Gastroesophageal sphincter (tissue), 4 donors: ENCODE measurements at regions not wholly inside any gene's neighbourhood (a gene's known extent, or its start where the extent isn't known, plus 50 kb on each side); places are given as distances from the start of the nearest gene placed in this dataset.

Experiments
- ATAC-seq: fragments of 150-250 bp; one replicate; pipeline ENCODE4 v1.9.1; 2016; ENCODE audit warnings: mild to moderate bottlenecking, moderate library complexity
- H3K27ac ChIP-seq, 4 donors: fragments of 200-600 bp; sonication (generic) in 3 of 4; 1 replicate in 3 of 4; 2 replicates in 1 of 4; pipeline ENCODE4 v1.5.1; 2016 to 2019
- H3K27me3 ChIP-seq: fragments of 200-600 bp; sonication (generic); one replicate; pipeline ENCODE4 v1.5.1; 2019
- H3K36me3 ChIP-seq, 2 donors: fragments of 200-600 bp; sonication (generic); one replicate each; pipeline ENCODE4 v1.5.1; 2019; ENCODE audit warnings: control low read depth in 1 of 2
- H3K4me1 ChIP-seq, 3 donors: fragments of 200-600 bp; sonication (generic); 1 replicate in 2 of 3; 2 replicates in 1 of 3; pipeline ENCODE4 v1.5.1; 2016 to 2019; ENCODE audit warnings: control low read depth in 2 of 3
- H3K4me3 ChIP-seq, 2 donors: fragments of 200-600 bp; sonication (generic); one replicate each; pipeline ENCODE4 v1.5.1; 2019; ENCODE audit warnings: mild to moderate bottlenecking in 1 of 2, moderate library complexity in 1 of 2
- H3K9me3 ChIP-seq, 3 donors: fragments of 200-600 bp; sonication (generic); one replicate each; pipeline ENCODE4 v1.5.1; 2017 to 2019; ENCODE audit warnings: control low read depth in 2 of 3
- EP300 ChIP-seq: sonication (generic); formaldehyde crosslinking; IDR thresholded peaks from one replicate; pipeline ENCODE4 v1.6.1; 2017; ENCODE audit warnings: antibody characterized with exemption, mild to moderate bottlenecking
- POLR2A ChIP-seq, 2 donors: fragments of 450-650 bp; IDR thresholded peaks; one replicate each; pipeline ENCODE4 v1.6.1; 2017; ENCODE audit warnings: antibody characterized with exemption in 2 of 2, mild to moderate bottlenecking in 2 of 2, moderate library complexity in 1 of 2
- POLR2AphosphoS5 ChIP-seq: sonication (generic); formaldehyde crosslinking; IDR thresholded peaks from one replicate; pipeline ENCODE4 v1.6.1; 2017; ENCODE audit warnings: antibody characterized with exemption
- WGBS, 2 donors: methylation state at CpG; one replicate each; pipeline ENCODE4 v1.1.5; 2018; ENCODE audit warnings: low coverage in 1 of 2; 5-methylcytosine and 5-hydroxymethylcytosine counted together
- TF ChIP-seq, protein P1 (sequence below), 4 experiments: fragments of 200-600 bp in 2 of 4; fragments of 450-650 bp in 2 of 4; sonication (generic) in 1 of 4; IDR thresholded peaks; one replicate each; pipeline ENCODE4 v1.5.1; 2017 to 2019; ENCODE audit warnings: antibody characterized with exemption in 4 of 4, mild to moderate bottlenecking in 2 of 4, moderate library complexity in 2 of 4

DNA sequence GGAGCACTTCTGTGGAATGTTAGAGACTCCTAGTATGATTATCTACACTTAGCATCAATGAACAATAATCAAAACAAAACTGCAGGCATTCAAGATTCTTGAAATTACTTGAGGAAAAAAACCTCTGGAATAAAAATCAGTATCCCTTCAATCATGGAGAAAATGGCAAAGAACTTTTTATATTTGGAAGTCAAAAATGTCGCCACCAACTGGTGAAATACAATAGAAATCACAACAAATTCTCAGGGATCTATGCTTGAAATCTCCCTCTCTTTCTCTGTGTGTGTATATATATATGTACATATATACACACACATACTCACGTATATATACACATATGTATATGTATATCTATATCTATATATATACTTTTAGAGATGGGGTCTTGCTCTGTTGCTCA is 378.9 kb upstream of the ALCAM start:
- H3K4me1 ChIP-seq, result no peaks in the 10 kb centered on the region
- no peak for ATAC-seq
- no peaks in the 10 kb centered on the region for H3K36me3 ChIP-seq
- H3K4me3 ChIP-seq, result no peak overlapping the region
- no peaks in the 10 kb centered on the region for H3K9me3 ChIP-seq
- TF ChIP-seq POLR2AphosphoS5, result no peak
- no peak for TF ChIP-seq EP300
- TF ChIP-seq, protein P1, sequence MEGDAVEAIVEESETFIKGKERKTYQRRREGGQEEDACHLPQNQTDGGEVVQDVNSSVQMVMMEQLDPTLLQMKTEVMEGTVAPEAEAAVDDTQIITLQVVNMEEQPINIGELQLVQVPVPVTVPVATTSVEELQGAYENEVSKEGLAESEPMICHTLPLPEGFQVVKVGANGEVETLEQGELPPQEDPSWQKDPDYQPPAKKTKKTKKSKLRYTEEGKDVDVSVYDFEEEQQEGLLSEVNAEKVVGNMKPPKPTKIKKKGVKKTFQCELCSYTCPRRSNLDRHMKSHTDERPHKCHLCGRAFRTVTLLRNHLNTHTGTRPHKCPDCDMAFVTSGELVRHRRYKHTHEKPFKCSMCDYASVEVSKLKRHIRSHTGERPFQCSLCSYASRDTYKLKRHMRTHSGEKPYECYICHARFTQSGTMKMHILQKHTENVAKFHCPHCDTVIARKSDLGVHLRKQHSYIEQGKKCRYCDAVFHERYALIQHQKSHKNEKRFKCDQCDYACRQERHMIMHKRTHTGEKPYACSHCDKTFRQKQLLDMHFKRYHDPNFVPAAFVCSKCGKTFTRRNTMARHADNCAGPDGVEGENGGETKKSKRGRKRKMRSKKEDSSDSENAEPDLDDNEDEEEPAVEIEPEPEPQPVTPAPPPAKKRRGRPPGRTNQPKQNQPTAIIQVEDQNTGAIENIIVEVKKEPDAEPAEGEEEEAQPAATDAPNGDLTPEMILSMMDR (IDR thresholded peaks at IDR 0.05), result no peak
- TF ChIP-seq POLR2A (IDR thresholded peaks at IDR 0.05), result no peak
- H3K27ac ChIP-seq, result no peak overlapping the region
- H3K27me3 ChIP-seq, result no peaks in the 10 kb centered on the region
- WGBS, 2 donors, result 85 to 92% methylated on average over 2 of the region's 2 CpGs

DNA sequence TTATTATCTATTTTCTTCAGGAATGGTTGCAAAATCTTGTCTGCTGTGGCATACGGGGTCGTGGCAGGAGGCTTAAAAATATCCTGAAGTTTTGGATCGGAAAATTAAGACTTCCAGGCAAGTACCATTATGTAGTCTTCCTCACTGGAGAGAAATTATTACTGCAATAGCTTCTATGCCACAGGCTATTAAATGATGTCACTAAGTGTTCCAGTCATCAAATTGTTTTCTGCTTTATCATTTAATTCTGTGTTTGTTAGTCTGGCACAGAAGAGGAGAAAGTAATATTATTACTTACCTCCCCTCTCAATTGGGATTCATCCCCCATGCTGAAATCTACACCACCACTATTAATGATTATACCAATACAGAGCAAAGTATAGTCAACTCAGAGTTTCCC is 378.2 kb upstream of the ALCAM start:
- no peak overlapping the region for H3K27ac ChIP-seq
- no peaks in the 10 kb centered on the region for H3K4me1 ChIP-seq
- no peaks in the 10 kb centered on the region for H3K36me3 ChIP-seq
- 88 to 90% methylated on average over 3 of the region's 3 CpGs for WGBS, 2 donors
- ATAC-seq, result no peak
- no peaks in the 10 kb centered on the region for H3K27me3 ChIP-seq
- H3K4me3 ChIP-seq, result no peak overlapping the region
- TF ChIP-seq POLR2AphosphoS5 (no peak), POLR2A (IDR thresholded peaks at IDR 0.05) (no peak), EP300 (no peak)
- TF ChIP-seq, protein P1 (IDR thresholded peaks at IDR 0.05), result no peak
- no peaks in the 10 kb centered on the region for H3K9me3 ChIP-seq

DNA sequence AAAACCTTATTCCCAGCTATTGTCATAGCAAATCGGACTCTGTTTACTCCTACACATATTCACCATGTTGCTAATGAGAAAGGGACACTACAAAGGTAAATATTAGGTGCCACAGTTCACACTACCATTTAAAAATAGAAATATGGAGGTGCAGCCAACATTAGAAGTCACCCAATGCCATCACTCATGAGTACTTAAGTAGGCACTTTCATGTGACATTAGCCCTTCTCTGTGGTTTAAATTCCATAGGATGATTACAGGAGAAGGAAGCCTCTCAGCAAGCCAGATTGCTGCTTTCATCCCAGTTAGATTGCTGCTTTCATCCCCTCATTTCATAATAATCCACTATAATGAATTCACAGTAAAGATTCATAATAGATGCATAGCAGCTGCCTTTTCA is 376.8 kb upstream of the ALCAM start:
- Histone ChIP-seq H3K27ac (no peak overlapping the region), H3K27me3 (no peaks in the 10 kb centered on the region), H3K4me1 (no peaks in the 10 kb centered on the region), H3K36me3 (no peaks in the 10 kb centered on the region), H3K4me3 (no peak overlapping the region), H3K9me3 (no peaks in the 10 kb centered on the region)
- no peak for TF ChIP-seq EP300
- no peak for TF ChIP-seq POLR2AphosphoS5
- TF ChIP-seq POLR2A (IDR thresholded peaks at IDR 0.05), result no peak
- TF ChIP-seq, protein P1 (IDR thresholded peaks at IDR 0.05), result no peak
- WGBS, 2 donors, result 43 to 60% methylated on average over 1 of the region's 1 CpG
- ATAC-seq, result no peak

DNA sequence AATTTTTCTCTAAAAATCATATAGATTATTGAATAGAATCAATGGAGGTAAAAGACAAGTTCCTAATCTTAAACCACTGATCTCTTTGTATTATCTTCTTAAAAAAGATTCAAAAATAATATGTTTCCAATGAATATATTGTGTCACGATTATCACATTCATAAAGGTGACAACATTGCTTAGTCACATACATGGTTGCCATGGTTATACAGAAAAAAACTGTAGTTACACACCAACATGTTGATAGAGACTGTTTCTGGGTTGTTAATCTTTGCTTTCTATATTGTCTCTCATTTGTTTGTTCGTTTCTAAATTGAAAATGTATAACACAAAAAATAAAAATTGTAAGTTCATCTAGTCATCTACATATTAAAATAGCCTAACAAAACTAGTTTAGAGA is 376.0 kb upstream of the ALCAM start:
- H3K36me3 ChIP-seq, result no peaks in the 10 kb centered on the region
- no peak overlapping the region for H3K27ac ChIP-seq
- WGBS, 2 donors, result 65 to 84% methylated on average over 2 of the region's 2 CpGs
- H3K4me3 ChIP-seq, result no peak overlapping the region
- TF ChIP-seq POLR2A (IDR thresholded peaks at IDR 0.05), result no peak
- TF ChIP-seq EP300, result no peak
- TF ChIP-seq, protein P1 (IDR thresholded peaks at IDR 0.05), result no peak
- TF ChIP-seq POLR2AphosphoS5, result no peak
- H3K4me1 ChIP-seq, result no peaks in the 10 kb centered on the region
- no peaks in the 10 kb centered on the region for H3K27me3 ChIP-seq
- ATAC-seq, result no peak
- no peaks in the 10 kb centered on the region for H3K9me3 ChIP-seq

DNA sequence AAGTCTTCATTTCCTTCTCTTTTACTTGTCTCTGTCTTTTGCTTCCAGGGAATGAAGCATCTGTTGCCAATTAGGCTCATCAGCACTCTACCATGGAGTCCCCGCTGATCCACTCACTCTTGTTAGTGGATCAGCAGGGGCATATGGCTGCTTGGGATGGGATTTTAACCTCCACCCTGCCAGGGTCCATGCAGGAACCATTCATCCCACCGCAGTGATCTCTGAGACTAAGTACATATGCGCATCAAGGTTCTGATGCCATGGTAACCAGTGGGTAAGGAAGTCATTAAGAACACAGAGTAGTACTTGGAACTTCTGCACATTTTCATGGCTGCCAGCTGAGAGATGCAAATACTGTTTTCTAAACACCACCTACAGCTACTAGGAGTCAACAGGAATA is 374.0 kb upstream of the ALCAM start:
- TF ChIP-seq EP300 (no peak), POLR2A (IDR thresholded peaks at IDR 0.05) (no peak), POLR2AphosphoS5 (no peak)
- TF ChIP-seq, protein P1 (IDR thresholded peaks at IDR 0.05), result no peak
- WGBS, 2 donors, result 90% methylated on average over 2 of the region's 3 CpGs; no CpG with 5 or more reads in 1 of the 2 donors
- Histone ChIP-seq H3K4me1 (no peaks in the 10 kb centered on the region), H3K27ac (no peak overlapping the region), H3K4me3 (no peak overlapping the region), H3K9me3 (no peaks in the 10 kb centered on the region), H3K27me3 (no peaks in the 10 kb centered on the region), H3K36me3 (no peaks in the 10 kb centered on the region)
- no peak for ATAC-seq
